ENCODE measurements at regions not wholly inside any gene's neighbourhood (a gene's known extent, or its start where the extent isn't known, plus 50 kb on each side); places are given as distances from the start of the nearest gene placed in this dataset.

DNA sequence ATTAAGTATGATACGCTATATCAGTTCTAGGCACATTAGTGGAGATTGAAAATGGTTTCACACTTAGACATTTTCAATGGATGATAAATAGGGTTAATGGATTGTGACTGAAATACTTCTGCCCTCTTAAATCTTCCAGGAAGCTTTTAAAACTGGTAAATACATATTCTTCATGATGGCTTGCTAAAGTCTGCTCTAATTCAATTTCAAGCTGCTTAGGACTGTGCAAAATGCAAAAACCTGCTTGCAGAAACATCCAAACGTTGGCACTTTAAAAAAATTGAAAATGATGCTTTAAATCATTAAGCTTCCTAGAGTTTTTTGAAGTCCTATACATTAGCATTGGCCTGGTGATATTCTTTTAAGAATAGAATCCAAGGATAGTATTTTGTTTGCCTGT is 214.8 kb upstream of the FSHR start:
- no peak for DNase-seq (ENCODE audit: unreplicated experiment)
- BruUV-seq (replicated peaks) = no TSS peak
- intact Hi-C loops (cut with micrococcal nuclease) = no loop called here

DNA sequence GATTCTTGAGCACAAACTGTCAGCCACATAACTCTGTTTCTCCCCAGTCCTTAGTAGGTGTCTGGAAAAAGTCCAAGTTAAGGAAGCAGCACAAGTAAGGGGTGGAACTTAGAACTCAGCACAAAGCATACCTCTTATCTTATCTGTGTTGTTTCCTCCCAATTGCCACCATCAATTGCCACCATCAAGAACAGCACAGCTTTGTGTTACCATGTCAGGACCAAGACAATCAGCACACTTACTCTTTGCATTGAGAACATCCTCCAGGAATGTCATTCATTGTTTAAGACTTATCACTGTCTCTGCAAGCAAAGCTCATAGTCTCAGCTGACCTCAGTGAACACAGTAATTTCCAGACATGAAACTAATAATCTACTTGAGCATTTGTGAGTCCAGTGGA is 212.7 kb upstream of the FSHR start:
- no TSS peak for BruUV-seq (replicated peaks)
- Mint-ChIP-seq H3K4me3 (ENCODE audit: unreplicated experiment) (no peak overlapping the region), H3K27ac (ENCODE audit: low read depth, unreplicated experiment) (no peak overlapping the region), H3K4me1 (ENCODE audit: insufficient read depth, unreplicated experiment) (no peaks in the 10 kb centered on the region), H3K9me3 (ENCODE audit: unreplicated experiment) (peaks cover 12% of the 10 kb centered on the region), H3K36me3 (ENCODE audit: insufficient read depth, unreplicated experiment) (no peaks in the 10 kb centered on the region), H3K27me3 (ENCODE audit: insufficient read depth, unreplicated experiment) (no peaks in the 10 kb centered on the region)
- TF ChIP-seq CTCF (IDR thresholded peaks at IDR 0.05; ENCODE audit: unreplicated experiment) = no peak
- CTCF ChIA-PET = no interaction called here
- intact Hi-C loops (cut with micrococcal nuclease) = no loop called here
- DNase-seq (ENCODE audit: unreplicated experiment) = no peak
- POLR2A ChIA-PET = no interaction called here

More for the DNA sequence above, 214.8 kb upstream of the FSHR start:
- Mint-ChIP-seq H3K4me1 (ENCODE audit: insufficient read depth, unreplicated experiment) (no peaks in the 10 kb centered on the region), H3K27me3 (ENCODE audit: insufficient read depth, unreplicated experiment) (no peaks in the 10 kb centered on the region), H3K27ac (ENCODE audit: low read depth, unreplicated experiment) (no peak overlapping the region), H3K4me3 (ENCODE audit: unreplicated experiment) (no peak overlapping the region), H3K9me3 (ENCODE audit: unreplicated experiment) (peaks cover 4% of the 10 kb centered on the region), H3K36me3 (ENCODE audit: insufficient read depth, unreplicated experiment) (no peaks in the 10 kb centered on the region)
- ChIA-PET POLR2A (no interaction called here), CTCF (interaction anchor here (1.0 kb wide), 1 partner anchor 13 kb away, joined by 3 read pairs; no protein-coding TSS in a partner anchor)
- no peak for TF ChIP-seq CTCF (IDR thresholded peaks at IDR 0.05; ENCODE audit: unreplicated experiment)

GRCh38 chr2:49360407-49360767 is 206.1 kb upstream of the FSHR start:
- TF ChIP-seq CTCF (IDR thresholded peaks at IDR 0.05; ENCODE audit: unreplicated experiment) = no peak
- Mint-ChIP-seq H3K4me1 (ENCODE audit: insufficient read depth, unreplicated experiment) (no peaks in the 10 kb centered on the region), H3K4me3 (ENCODE audit: unreplicated experiment) (no peak overlapping the region), H3K36me3 (ENCODE audit: insufficient read depth, unreplicated experiment) (no peaks in the 10 kb centered on the region), H3K27me3 (ENCODE audit: insufficient read depth, unreplicated experiment) (no peaks in the 10 kb centered on the region), H3K9me3 (ENCODE audit: unreplicated experiment) (peaks cover 30% of the 10 kb centered on the region), H3K27ac (ENCODE audit: low read depth, unreplicated experiment) (no peak overlapping the region)
- no peak for DNase-seq (ENCODE audit: unreplicated experiment)
- BruUV-seq (replicated peaks) = no TSS peak
- CTCF ChIA-PET = no interaction called here
- POLR2A ChIA-PET = no interaction called here
- intact Hi-C loops (cut with micrococcal nuclease) = no loop called here

GRCh38 chr2:49359721-49360406 is 205.5 kb upstream of the FSHR start:
- no TSS peak for BruUV-seq (replicated peaks)
- H3K4me3 Mint-ChIP-seq (ENCODE audit: unreplicated experiment) = no peak overlapping the region
- intact Hi-C loops (cut with micrococcal nuclease) = no loop called here

More at GRCh38 chr2:49359721-49360406, 205.5 kb upstream of the FSHR start:
- Mint-ChIP-seq H3K36me3 (ENCODE audit: insufficient read depth, unreplicated experiment) (no peaks in the 10 kb centered on the region), H3K4me1 (ENCODE audit: insufficient read depth, unreplicated experiment) (no peaks in the 10 kb centered on the region), H3K27me3 (ENCODE audit: insufficient read depth, unreplicated experiment) (no peaks in the 10 kb centered on the region), H3K9me3 (ENCODE audit: unreplicated experiment) (peaks cover 30% of the 10 kb centered on the region), H3K27ac (ENCODE audit: low read depth, unreplicated experiment) (no peak overlapping the region)
- no peak for TF ChIP-seq CTCF (IDR thresholded peaks at IDR 0.05; ENCODE audit: unreplicated experiment)
- POLR2A ChIA-PET = no interaction called here
- CTCF ChIA-PET = no interaction called here
- DNase-seq (ENCODE audit: unreplicated experiment) = no peak
